ENCODE measurements at regions not wholly inside any gene's neighbourhood (a gene's known extent, or its start where the extent isn't known, plus 50 kb on each side); places are given as distances from the start of the nearest gene placed in this dataset.

GRCh38 chr2:59484673-59485072, 1068.8 kb downstream of the BCL11A start:
- in situ Hi-C loops (cut with MboI): no loop called here
- no peak overlapping the region for H3K4me2 ChIP-seq (ENCODE audit: unreplicated experiment)
- no peaks in the 10 kb centered on the region for H3K27me3 ChIP-seq (replicated peaks; ENCODE audit: insufficient read depth)
- WGBS, 2 experiments (ENCODE audit: low coverage in 1 of 2, low lambda C conversion rate in 2 of 2, missing lambda C conversion rate in 2 of 2): 4 to 5% methylated on average over 3 of the region's 3 CpGs
- no peaks in the 10 kb centered on the region for H4K20me1 ChIP-seq (ENCODE audit: insufficient read depth)
- no peak for DNase-seq
- no peaks in the 10 kb centered on the region for H3K79me2 ChIP-seq (ENCODE audit: insufficient read depth)
- no peak overlapping the region for H2AFZ ChIP-seq
- no peaks in the 10 kb centered on the region for H3K9me3 ChIP-seq (ENCODE audit: low read depth)
- H3K36me3 ChIP-seq (ENCODE audit: low read depth): no peaks in the 10 kb centered on the region
- no peaks in the 10 kb centered on the region for H3K9me2 ChIP-seq (ENCODE audit: insufficient read depth)
- H3F3A ChIP-seq (ENCODE audit: insufficient read depth): no peaks in the 10 kb centered on the region
- no peak for TF ChIP-seq EZH2 (IDR thresholded peaks at IDR 0.05; ENCODE audit: insufficient read depth, poor library complexity, severe bottlenecking)
- TF ChIP-seq EZH2phosphoT487 (IDR thresholded peaks at IDR 0.05; ENCODE audit: insufficient read depth, low read depth): no peak
- H3K4me1 ChIP-seq (ENCODE audit: insufficient read depth): no peaks in the 10 kb centered on the region
- H3K27ac ChIP-seq: no peak overlapping the region
- no peak overlapping the region for H3K4me3 ChIP-seq
- H3K9ac ChIP-seq: no peak overlapping the region

GRCh38 chr2:59463426-59463825, 1090.0 kb downstream of the BCL11A start:
- H3K36me3 ChIP-seq (ENCODE audit: low read depth): no peaks in the 10 kb centered on the region
- H3K27ac ChIP-seq: no peak overlapping the region
- no peak for DNase-seq
- H3K9me3 ChIP-seq (ENCODE audit: low read depth): no peaks in the 10 kb centered on the region
- H3K79me2 ChIP-seq (ENCODE audit: insufficient read depth): no peaks in the 10 kb centered on the region
- H3K9me2 ChIP-seq (ENCODE audit: insufficient read depth): no peaks in the 10 kb centered on the region
- no peaks in the 10 kb centered on the region for H4K20me1 ChIP-seq (ENCODE audit: insufficient read depth)
- no peaks in the 10 kb centered on the region for H3K27me3 ChIP-seq (replicated peaks; ENCODE audit: insufficient read depth)
- in situ Hi-C loops (cut with MboI): no loop called here
- no peaks in the 10 kb centered on the region for H3F3A ChIP-seq (ENCODE audit: insufficient read depth)
- no peak overlapping the region for H2AFZ ChIP-seq
- no peak for TF ChIP-seq EZH2 (IDR thresholded peaks at IDR 0.05; ENCODE audit: insufficient read depth, poor library complexity, severe bottlenecking)
- no peak for TF ChIP-seq EZH2phosphoT487 (IDR thresholded peaks at IDR 0.05; ENCODE audit: insufficient read depth, low read depth)
- no peaks in the 10 kb centered on the region for H3K4me1 ChIP-seq (ENCODE audit: insufficient read depth)
- H3K9ac ChIP-seq: no peak overlapping the region
- H3K4me3 ChIP-seq: no peak overlapping the region
- 8 to 12% methylated on average over 4 of the region's 4 CpGs for WGBS, 2 experiments (ENCODE audit: low coverage in 1 of 2, low lambda C conversion rate in 2 of 2, missing lambda C conversion rate in 2 of 2)
- H3K4me2 ChIP-seq (ENCODE audit: unreplicated experiment): no peak overlapping the region

GRCh38 chr2:59462422-59463197, 1090.8 kb downstream of the BCL11A start:
- Histone ChIP-seq H3K9me3 (ENCODE audit: low read depth) (no peaks in the 10 kb centered on the region), H3K9ac (no peak overlapping the region), H3K27ac (no peak overlapping the region), H3K79me2 (ENCODE audit: insufficient read depth) (no peaks in the 10 kb centered on the region), H4K20me1 (ENCODE audit: insufficient read depth) (no peaks in the 10 kb centered on the region), H3K9me2 (ENCODE audit: insufficient read depth) (no peaks in the 10 kb centered on the region), H3K4me1 (ENCODE audit: insufficient read depth) (no peaks in the 10 kb centered on the region), H3F3A (ENCODE audit: insufficient read depth) (no peaks in the 10 kb centered on the region), H3K36me3 (ENCODE audit: low read depth) (no peaks in the 10 kb centered on the region), H2AFZ (no peak overlapping the region), H3K27me3 (replicated peaks; ENCODE audit: insufficient read depth) (no peaks in the 10 kb centered on the region), H3K4me2 (ENCODE audit: unreplicated experiment) (no peak overlapping the region), H3K4me3 (no peak overlapping the region)
- no peak for DNase-seq
- WGBS, 2 experiments (ENCODE audit: low coverage in 1 of 2, low lambda C conversion rate in 2 of 2, missing lambda C conversion rate in 2 of 2): 14 to 18% methylated on average over 7 of the region's 7 CpGs
- TF ChIP-seq EZH2phosphoT487 (IDR thresholded peaks at IDR 0.05; ENCODE audit: insufficient read depth, low read depth) (no peak), EZH2 (IDR thresholded peaks at IDR 0.05; ENCODE audit: insufficient read depth, poor library complexity, severe bottlenecking) (no peak)
- in situ Hi-C loops (cut with MboI): no loop called here

DNA sequence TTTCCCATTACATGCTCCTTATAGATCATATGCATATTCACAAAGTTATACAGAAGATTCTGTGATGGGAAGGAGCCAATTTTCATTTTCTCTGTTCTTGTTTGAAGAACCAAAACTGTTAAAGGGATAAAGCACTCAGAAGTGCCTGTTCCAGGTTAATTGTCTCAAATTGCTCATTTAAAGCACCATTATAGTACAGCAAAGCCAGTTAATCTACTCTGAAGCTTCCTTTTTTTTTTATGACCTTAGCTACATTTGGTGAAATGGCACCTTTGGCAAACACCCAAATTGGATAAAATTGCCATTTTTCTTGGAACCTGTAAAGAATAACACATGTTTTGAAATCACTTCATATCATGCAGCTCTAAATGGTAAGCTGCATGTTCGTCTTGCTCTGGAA, 1092.3 kb downstream of the BCL11A start:
- 0% methylated on average over 1 of the region's 1 CpG for WGBS, 2 experiments (ENCODE audit: low coverage in 1 of 2, low lambda C conversion rate in 2 of 2, missing lambda C conversion rate in 2 of 2)
- no peak overlapping the region for H3K9ac ChIP-seq
- H3K36me3 ChIP-seq (ENCODE audit: low read depth): no peaks in the 10 kb centered on the region
- H2AFZ ChIP-seq: no peak overlapping the region
- no peaks in the 10 kb centered on the region for H3F3A ChIP-seq (ENCODE audit: insufficient read depth)
- H3K9me3 ChIP-seq (ENCODE audit: low read depth): no peaks in the 10 kb centered on the region
- H3K4me2 ChIP-seq (ENCODE audit: unreplicated experiment): no peak overlapping the region
- DNase-seq: no peak
- H4K20me1 ChIP-seq (ENCODE audit: insufficient read depth): no peaks in the 10 kb centered on the region
- in situ Hi-C loops (cut with MboI): no loop called here
- H3K4me1 ChIP-seq (ENCODE audit: insufficient read depth): no peaks in the 10 kb centered on the region
- H3K4me3 ChIP-seq: no peak overlapping the region
- H3K27ac ChIP-seq: no peak overlapping the region
- no peaks in the 10 kb centered on the region for H3K79me2 ChIP-seq (ENCODE audit: insufficient read depth)
- H3K9me2 ChIP-seq (ENCODE audit: insufficient read depth): no peaks in the 10 kb centered on the region
- no peaks in the 10 kb centered on the region for H3K27me3 ChIP-seq (replicated peaks; ENCODE audit: insufficient read depth)
- TF ChIP-seq EZH2 (IDR thresholded peaks at IDR 0.05; ENCODE audit: insufficient read depth, poor library complexity, severe bottlenecking) (no peak), EZH2phosphoT487 (IDR thresholded peaks at IDR 0.05; ENCODE audit: insufficient read depth, low read depth) (no peak)

Data from GM23248 (cell line).